ENCODE measurements at regions not wholly inside any gene's neighbourhood (a gene's known extent, or its start where the extent isn't known, plus 50 kb on each side); places are given as distances from the start of the nearest gene placed in this dataset.
"Not testable (repeated sequence)": the region's sequence is repeated elsewhere in the genome, so short reads cannot be mapped to it uniquely, and the experiment has no call there.

DNA sequence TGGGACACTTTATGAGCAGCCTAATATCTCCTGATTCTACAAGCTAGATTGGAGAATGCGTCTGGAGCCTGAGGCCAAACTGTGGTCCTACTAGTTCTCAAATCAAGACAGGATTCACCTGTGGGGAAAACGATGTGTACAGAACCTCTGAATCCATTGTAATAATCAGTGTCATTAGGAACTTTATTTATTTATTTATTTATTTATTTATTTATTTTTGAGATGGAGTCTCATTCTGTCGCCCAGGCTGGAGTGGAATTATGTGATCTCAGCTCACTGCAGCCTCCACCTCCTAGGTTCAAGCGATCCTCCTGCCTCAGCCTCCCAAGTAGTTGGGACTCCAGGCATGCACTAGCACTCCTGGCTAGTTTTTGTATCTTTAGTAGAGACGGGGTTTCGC, 52.6 kb upstream of the KIF26B start:
- not testable (repeated sequence) for H3K4me3 ChIP-seq (ENCODE audit: low read length, poor library complexity, severe bottlenecking); H3K79me2 ChIP-seq (ENCODE audit: insufficient read depth, low read length); H3K9ac ChIP-seq (ENCODE audit: low read depth, low read length, poor library complexity, severe bottlenecking); H3K4me1 ChIP-seq (ENCODE audit: insufficient read depth, low read length, poor library complexity, severe bottlenecking); H3K4me2 ChIP-seq (ENCODE audit: low read depth, low read length, poor library complexity, severe bottlenecking); H4K20me1 ChIP-seq (ENCODE audit: insufficient read depth, low read length, poor library complexity, severe bottlenecking); H3K27me3 ChIP-seq (ENCODE audit: insufficient read depth, low read length, poor library complexity, severe bottlenecking); H3K9me2 ChIP-seq (replicated peaks; ENCODE audit: low read depth, low read length); H3K9me3 ChIP-seq (ENCODE audit: insufficient read depth, low read depth, low read length); H2AFZ ChIP-seq (ENCODE audit: low read length); H3F3A ChIP-seq (ENCODE audit: low read depth); H3K36me3 ChIP-seq (ENCODE audit: insufficient read depth, low read length)

DNA sequence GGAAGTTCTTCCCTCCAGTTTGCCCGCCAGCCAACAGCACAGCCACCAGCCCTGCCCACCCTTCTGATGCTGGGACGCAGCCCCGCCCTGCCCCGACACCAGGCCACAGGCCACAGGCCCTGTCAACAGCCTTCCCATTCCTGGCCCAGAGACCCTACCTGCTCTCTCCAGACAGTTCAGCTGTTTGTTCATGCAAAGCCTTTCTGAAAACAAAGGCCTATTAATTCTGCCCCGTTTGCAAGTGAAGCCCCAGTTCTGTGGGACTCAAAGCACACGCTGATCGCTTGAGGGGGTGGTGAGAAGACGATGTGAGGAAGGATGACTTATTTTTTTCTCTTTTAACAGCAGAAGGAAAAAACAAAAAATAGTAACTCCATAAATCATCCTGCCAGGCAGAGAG, 55.4 kb upstream of the KIF26B start:
- Histone ChIP-seq H3K4me1 (ENCODE audit: insufficient read depth, low read length, poor library complexity, severe bottlenecking) (no peaks in the 10 kb centered on the region), H4K20me1 (ENCODE audit: insufficient read depth, low read length, poor library complexity, severe bottlenecking) (no peaks in the 10 kb centered on the region), H3F3A (ENCODE audit: low read depth) (no peaks in the 10 kb centered on the region), H3K79me2 (ENCODE audit: insufficient read depth, low read length) (no peaks in the 10 kb centered on the region), H3K9me2 (replicated peaks; ENCODE audit: low read depth, low read length) (no peaks in the 10 kb centered on the region), H2AFZ (ENCODE audit: low read length) (no peak overlapping the region), H3K36me3 (ENCODE audit: insufficient read depth, low read length) (no peaks in the 10 kb centered on the region), H3K4me2 (ENCODE audit: low read depth, low read length, poor library complexity, severe bottlenecking) (no peak overlapping the region), H3K4me3 (ENCODE audit: low read length, poor library complexity, severe bottlenecking) (no peak overlapping the region), H3K27me3 (ENCODE audit: insufficient read depth, low read length, poor library complexity, severe bottlenecking) (no peaks in the 10 kb centered on the region), H3K9ac (ENCODE audit: low read depth, low read length, poor library complexity, severe bottlenecking) (no peak overlapping the region), H3K9me3 (ENCODE audit: insufficient read depth, low read depth, low read length) (no peaks in the 10 kb centered on the region)
- TF ChIP-seq EZH2phosphoT487 (IDR thresholded peaks at IDR 0.05; ENCODE audit: borderline replicate concordance), result no peak
- TF ChIP-seq, protein P1, sequence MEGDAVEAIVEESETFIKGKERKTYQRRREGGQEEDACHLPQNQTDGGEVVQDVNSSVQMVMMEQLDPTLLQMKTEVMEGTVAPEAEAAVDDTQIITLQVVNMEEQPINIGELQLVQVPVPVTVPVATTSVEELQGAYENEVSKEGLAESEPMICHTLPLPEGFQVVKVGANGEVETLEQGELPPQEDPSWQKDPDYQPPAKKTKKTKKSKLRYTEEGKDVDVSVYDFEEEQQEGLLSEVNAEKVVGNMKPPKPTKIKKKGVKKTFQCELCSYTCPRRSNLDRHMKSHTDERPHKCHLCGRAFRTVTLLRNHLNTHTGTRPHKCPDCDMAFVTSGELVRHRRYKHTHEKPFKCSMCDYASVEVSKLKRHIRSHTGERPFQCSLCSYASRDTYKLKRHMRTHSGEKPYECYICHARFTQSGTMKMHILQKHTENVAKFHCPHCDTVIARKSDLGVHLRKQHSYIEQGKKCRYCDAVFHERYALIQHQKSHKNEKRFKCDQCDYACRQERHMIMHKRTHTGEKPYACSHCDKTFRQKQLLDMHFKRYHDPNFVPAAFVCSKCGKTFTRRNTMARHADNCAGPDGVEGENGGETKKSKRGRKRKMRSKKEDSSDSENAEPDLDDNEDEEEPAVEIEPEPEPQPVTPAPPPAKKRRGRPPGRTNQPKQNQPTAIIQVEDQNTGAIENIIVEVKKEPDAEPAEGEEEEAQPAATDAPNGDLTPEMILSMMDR (conservative IDR thresholded peaks at IDR 0.05; ENCODE audit: low read length), result no peak

GRCh38 chr1:245098924-245099323, 55.9 kb upstream of the KIF26B start:
- Histone ChIP-seq H3K36me3 (ENCODE audit: insufficient read depth, low read length) (no peaks in the 10 kb centered on the region), H3K9me3 (ENCODE audit: insufficient read depth, low read depth, low read length) (no peaks in the 10 kb centered on the region), H3K9me2 (replicated peaks; ENCODE audit: low read depth, low read length) (no peaks in the 10 kb centered on the region), H3K4me2 (ENCODE audit: low read depth, low read length, poor library complexity, severe bottlenecking) (no peak overlapping the region), H4K20me1 (ENCODE audit: insufficient read depth, low read length, poor library complexity, severe bottlenecking) (no peaks in the 10 kb centered on the region), H3K4me1 (ENCODE audit: insufficient read depth, low read length, poor library complexity, severe bottlenecking) (no peaks in the 10 kb centered on the region), H3K9ac (ENCODE audit: low read depth, low read length, poor library complexity, severe bottlenecking) (no peak overlapping the region), H2AFZ (ENCODE audit: low read length) (no peak overlapping the region), H3F3A (ENCODE audit: low read depth) (no peaks in the 10 kb centered on the region), H3K27me3 (ENCODE audit: insufficient read depth, low read length, poor library complexity, severe bottlenecking) (no peaks in the 10 kb centered on the region), H3K79me2 (ENCODE audit: insufficient read depth, low read length) (no peaks in the 10 kb centered on the region), H3K4me3 (ENCODE audit: low read length, poor library complexity, severe bottlenecking) (no peak overlapping the region)
- no peak for TF ChIP-seq EZH2phosphoT487 (IDR thresholded peaks at IDR 0.05; ENCODE audit: borderline replicate concordance)
- TF ChIP-seq, protein P1 (conservative IDR thresholded peaks at IDR 0.05; ENCODE audit: low read length), result no peak

GRCh38 chr1:245096311-245097066, 58.3 kb upstream of the KIF26B start:
- H3K79me2 ChIP-seq (ENCODE audit: insufficient read depth, low read length), result no peaks in the 10 kb centered on the region
- TF ChIP-seq EZH2phosphoT487 (IDR thresholded peaks at IDR 0.05; ENCODE audit: borderline replicate concordance), result no peak
- TF ChIP-seq, protein P1 (conservative IDR thresholded peaks at IDR 0.05; ENCODE audit: low read length), result no peak
- H3K27me3 ChIP-seq (ENCODE audit: insufficient read depth, low read length, poor library complexity, severe bottlenecking), result no peaks in the 10 kb centered on the region
- H3K36me3 ChIP-seq (ENCODE audit: insufficient read depth, low read length), result no peaks in the 10 kb centered on the region
- no peak overlapping the region for H3K9ac ChIP-seq (ENCODE audit: low read depth, low read length, poor library complexity, severe bottlenecking)
- H2AFZ ChIP-seq (ENCODE audit: low read length), result no peak overlapping the region
- no peaks in the 10 kb centered on the region for H3K9me3 ChIP-seq (ENCODE audit: insufficient read depth, low read depth, low read length)
- no peak overlapping the region for H3K4me2 ChIP-seq (ENCODE audit: low read depth, low read length, poor library complexity, severe bottlenecking)
- H3F3A ChIP-seq (ENCODE audit: low read depth), result no peaks in the 10 kb centered on the region
- H3K4me1 ChIP-seq (ENCODE audit: insufficient read depth, low read length, poor library complexity, severe bottlenecking), result no peaks in the 10 kb centered on the region
- no peaks in the 10 kb centered on the region for H3K9me2 ChIP-seq (replicated peaks; ENCODE audit: low read depth, low read length)
- no peaks in the 10 kb centered on the region for H4K20me1 ChIP-seq (ENCODE audit: insufficient read depth, low read length, poor library complexity, severe bottlenecking)
- no peak overlapping the region for H3K4me3 ChIP-seq (ENCODE audit: low read length, poor library complexity, severe bottlenecking)

All from Loucy (cell line).